ENCODE measurements at regions not wholly inside any gene's neighbourhood (a gene's known extent, or its start where the extent isn't known, plus 50 kb on each side); places are given as distances from the start of the nearest gene placed in this dataset.

- no peaks in the 10 kb centered on the region for H3K36me3 Mint-ChIP-seq (ENCODE audit: low read depth)
- H3K4me1 Mint-ChIP-seq (ENCODE audit: low read depth) = peaks cover 4% of the 10 kb centered on the region
- H3K9me3 Mint-ChIP-seq (ENCODE audit: low read depth) = no peaks in the 10 kb centered on the region
- no peak overlapping the region for H3K4me3 Mint-ChIP-seq (ENCODE audit: unreplicated experiment)
- no peak overlapping the region for H3K27ac Mint-ChIP-seq (ENCODE audit: unreplicated experiment)
- DNase-seq (ENCODE audit: low spot score) = no peak
- H3K27me3 Mint-ChIP-seq (ENCODE audit: low read depth) = peaks cover 36% of the 10 kb centered on the region
- TF ChIP-seq CTCF (IDR thresholded peaks at IDR 0.05) = no peak
These were observed 85.9 kb upstream of the KCNG1 start for GRCh38 chr20:51108638-51109363.

- Mint-ChIP-seq H3K36me3 (ENCODE audit: low read depth) (no peaks in the 10 kb centered on the region), H3K27me3 (ENCODE audit: low read depth) (peaks cover 29% of the 10 kb centered on the region), H3K27ac (ENCODE audit: unreplicated experiment) (no peak overlapping the region), H3K4me3 (ENCODE audit: unreplicated experiment) (no peak overlapping the region), H3K9me3 (ENCODE audit: low read depth) (no peaks in the 10 kb centered on the region), H3K4me1 (ENCODE audit: low read depth) (peaks cover 4% of the 10 kb centered on the region)
- no peak for DNase-seq (ENCODE audit: low spot score)
- no peak for TF ChIP-seq CTCF (IDR thresholded peaks at IDR 0.05)
These were observed 83.1 kb upstream of the KCNG1 start for GRCh38 chr20:51106011-51106410.

GRCh38 chr20:51104960-51105920 is 82.3 kb upstream of the KCNG1 start:
- no peak overlapping the region for H3K4me3 Mint-ChIP-seq (ENCODE audit: unreplicated experiment)
- peaks cover 4% of the 10 kb centered on the region for H3K4me1 Mint-ChIP-seq (ENCODE audit: low read depth)
- TF ChIP-seq CTCF (IDR thresholded peaks at IDR 0.05) = no peak
- peaks cover 23% of the 10 kb centered on the region for H3K27me3 Mint-ChIP-seq (ENCODE audit: low read depth)
- H3K9me3 Mint-ChIP-seq (ENCODE audit: low read depth) = no peaks in the 10 kb centered on the region
- no peak overlapping the region for H3K27ac Mint-ChIP-seq (ENCODE audit: unreplicated experiment)
- H3K36me3 Mint-ChIP-seq (ENCODE audit: low read depth) = no peaks in the 10 kb centered on the region
- no peak for DNase-seq (ENCODE audit: low spot score)

- Mint-ChIP-seq H3K4me3 (ENCODE audit: unreplicated experiment) (no peak overlapping the region), H3K4me1 (ENCODE audit: low read depth) (no peaks in the 10 kb centered on the region), H3K27ac (ENCODE audit: unreplicated experiment) (no peak overlapping the region), H3K27me3 (ENCODE audit: low read depth) (peaks cover 27% of the 10 kb centered on the region), H3K36me3 (ENCODE audit: low read depth) (no peaks in the 10 kb centered on the region), H3K9me3 (ENCODE audit: low read depth) (no peaks in the 10 kb centered on the region)
- no peak for DNase-seq (ENCODE audit: low spot score)
- TF ChIP-seq CTCF (IDR thresholded peaks at IDR 0.05) = no peak
These were observed 77.7 kb upstream of the KCNG1 start for GRCh38 chr20:51100617-51101016.

GRCh38 chr20:51098284-51098810 is 75.4 kb upstream of the KCNG1 start:
- Mint-ChIP-seq H3K36me3 (ENCODE audit: low read depth) (no peaks in the 10 kb centered on the region), H3K27ac (ENCODE audit: unreplicated experiment) (no peak overlapping the region), H3K4me3 (ENCODE audit: unreplicated experiment) (no peak overlapping the region), H3K27me3 (ENCODE audit: low read depth) (peaks cover 29% of the 10 kb centered on the region), H3K9me3 (ENCODE audit: low read depth) (no peaks in the 10 kb centered on the region), H3K4me1 (ENCODE audit: low read depth) (no peaks in the 10 kb centered on the region)
- DNase-seq (ENCODE audit: low spot score) = no peak
- TF ChIP-seq CTCF (IDR thresholded peaks at IDR 0.05) = no peak

Data from chondrocyte (in vitro differentiated cells).